Activated T-cell treated with anti-CD3 and anti-CD28 coated beads, Interleukin-2, amount 50 U/mL, for 48 hours (primary cell): ENCODE measurements at regions not wholly inside any gene's neighbourhood (a gene's known extent, or its start where the extent isn't known, plus 50 kb on each side); places are given as distances from the start of the nearest gene placed in this dataset.
"Not testable (repeated sequence)": the region's sequence is repeated elsewhere in the genome, so short reads cannot be mapped to it uniquely, and the experiment has no call there.

Experiments
- DNase-seq, 2 experiments: peaks; one replicate each; pipeline ENCODE4 v3.0.0-alpha.2; 2020

DNA sequence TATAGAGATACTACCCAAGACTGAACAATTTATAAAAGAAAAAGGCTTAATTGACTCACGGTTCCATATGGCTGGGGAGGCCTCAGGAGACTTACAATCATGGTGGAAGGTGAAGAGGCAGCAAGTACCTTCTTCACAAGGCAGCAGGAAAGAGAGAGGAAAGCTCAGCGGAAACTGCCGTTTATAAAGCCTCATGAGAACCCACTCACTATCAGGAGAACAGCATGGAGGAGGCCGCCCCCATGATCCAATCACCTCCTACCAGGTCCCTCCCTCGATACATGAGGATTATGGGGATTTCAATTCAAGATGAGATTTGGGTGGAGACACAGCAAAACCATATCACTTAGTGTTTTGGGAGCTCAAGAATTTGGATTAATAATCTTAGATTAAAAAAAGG is 240.2 kb downstream of the UACA start:
- no peak for DNase-seq

DNA sequence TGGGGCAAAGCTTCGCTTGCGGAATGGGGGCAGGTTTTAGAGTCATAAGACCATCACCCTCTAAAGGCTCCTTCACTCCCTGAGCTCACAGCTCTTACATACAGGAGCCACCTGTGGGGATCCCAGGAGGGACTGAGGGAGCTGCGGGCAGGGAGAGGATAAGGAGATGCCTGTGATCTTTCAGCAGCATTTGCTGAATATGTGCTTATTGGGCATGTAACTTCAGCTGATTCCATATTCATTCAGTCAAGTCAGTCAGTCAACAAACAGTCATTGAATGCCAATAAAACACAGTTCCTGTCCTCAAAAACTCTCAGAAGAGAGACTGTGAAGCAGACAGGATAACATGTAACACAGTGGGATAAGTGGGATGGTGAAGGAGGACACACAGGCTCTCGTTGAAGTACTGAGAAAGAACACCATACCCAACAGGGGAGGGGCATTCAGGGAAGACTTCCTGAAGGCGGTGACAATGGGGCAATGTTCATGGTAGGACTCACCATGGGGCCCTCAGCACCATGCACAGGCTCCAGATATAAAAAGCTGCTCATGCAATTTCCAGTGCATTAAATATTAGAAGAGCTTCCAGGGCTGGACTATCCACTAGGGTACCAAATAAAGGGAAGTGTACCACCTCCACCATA is 240.9 kb downstream of the UACA start:
- DNase-seq, result peak in 1 of 2 experiments; percentile 5

DNA sequence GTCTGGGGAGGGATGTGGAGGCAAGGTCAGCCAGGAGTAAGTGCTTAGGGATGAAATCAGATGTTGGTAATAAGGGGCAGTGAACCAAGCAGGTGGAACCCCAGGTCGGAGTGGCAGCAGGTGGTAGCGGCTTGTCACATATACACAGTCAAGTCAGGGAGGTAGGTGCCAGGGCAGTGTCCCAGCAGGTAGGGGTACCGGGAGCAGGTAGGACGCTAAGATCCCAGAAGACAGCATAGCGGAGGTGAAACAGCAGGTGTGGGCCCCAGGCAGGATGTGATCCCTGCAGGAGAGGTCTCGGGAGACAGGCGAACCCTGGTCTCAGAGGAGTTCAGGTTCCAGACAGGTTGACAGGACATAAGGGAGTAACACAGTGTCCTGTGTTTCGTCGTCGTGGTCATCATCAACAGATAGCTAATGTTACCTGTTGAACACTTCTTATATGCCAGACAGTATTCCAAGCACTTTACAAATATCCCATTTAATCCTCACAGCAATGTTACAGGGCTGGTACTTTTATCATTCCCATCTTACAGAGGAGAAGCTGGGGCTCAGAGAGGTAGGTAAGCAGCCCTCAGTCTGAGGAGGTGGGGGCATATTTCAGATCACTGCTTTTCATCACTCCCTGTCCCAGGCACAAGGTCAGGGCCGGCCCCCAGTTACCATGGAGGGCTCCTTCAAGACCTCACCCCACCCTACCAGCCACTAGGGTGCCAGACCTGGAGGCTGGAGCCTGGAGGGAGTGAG is 241.6 kb downstream of the UACA start:
- DNase-seq, result peak in 1 of 2 experiments; percentile 8

DNA sequence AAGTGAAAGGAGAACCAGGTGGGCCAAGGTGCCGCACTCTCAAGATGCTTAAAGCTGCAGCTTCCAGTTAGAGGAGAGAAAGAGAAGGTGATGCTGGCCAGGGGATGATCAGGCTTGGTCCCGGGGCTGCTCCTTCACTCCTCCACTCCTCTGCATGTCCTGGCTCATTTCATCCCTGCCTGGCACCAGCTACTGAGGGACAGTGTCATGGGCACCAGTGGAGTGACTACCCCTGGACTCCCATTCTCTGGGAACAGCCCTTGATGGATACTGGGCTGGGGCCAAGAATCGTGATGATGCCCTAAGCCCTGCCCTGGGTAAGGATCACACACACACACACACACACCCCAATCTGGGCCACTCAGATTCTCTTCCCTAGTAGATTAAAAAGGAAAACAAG is 243.7 kb downstream of the UACA start:
- DNase-seq, result no peak

DNA sequence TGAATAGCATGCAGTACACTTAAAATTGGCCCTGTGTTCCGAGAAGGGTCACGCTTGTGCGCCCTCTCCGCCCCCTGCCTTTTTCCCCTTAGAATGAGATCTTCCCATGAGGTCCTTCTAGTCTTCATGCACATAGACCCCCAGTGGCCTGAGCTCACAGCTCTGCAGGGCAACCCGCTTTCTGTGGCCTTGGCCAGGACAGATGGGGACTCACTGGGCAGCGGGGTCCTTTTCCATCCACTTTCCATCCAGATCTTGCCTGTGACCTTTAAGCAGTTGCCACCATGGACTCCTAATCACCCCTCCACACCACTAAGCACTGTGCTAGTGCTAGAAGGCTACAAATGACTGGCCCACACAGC is 244.4 kb downstream of the UACA start:
- no peak for DNase-seq

DNA sequence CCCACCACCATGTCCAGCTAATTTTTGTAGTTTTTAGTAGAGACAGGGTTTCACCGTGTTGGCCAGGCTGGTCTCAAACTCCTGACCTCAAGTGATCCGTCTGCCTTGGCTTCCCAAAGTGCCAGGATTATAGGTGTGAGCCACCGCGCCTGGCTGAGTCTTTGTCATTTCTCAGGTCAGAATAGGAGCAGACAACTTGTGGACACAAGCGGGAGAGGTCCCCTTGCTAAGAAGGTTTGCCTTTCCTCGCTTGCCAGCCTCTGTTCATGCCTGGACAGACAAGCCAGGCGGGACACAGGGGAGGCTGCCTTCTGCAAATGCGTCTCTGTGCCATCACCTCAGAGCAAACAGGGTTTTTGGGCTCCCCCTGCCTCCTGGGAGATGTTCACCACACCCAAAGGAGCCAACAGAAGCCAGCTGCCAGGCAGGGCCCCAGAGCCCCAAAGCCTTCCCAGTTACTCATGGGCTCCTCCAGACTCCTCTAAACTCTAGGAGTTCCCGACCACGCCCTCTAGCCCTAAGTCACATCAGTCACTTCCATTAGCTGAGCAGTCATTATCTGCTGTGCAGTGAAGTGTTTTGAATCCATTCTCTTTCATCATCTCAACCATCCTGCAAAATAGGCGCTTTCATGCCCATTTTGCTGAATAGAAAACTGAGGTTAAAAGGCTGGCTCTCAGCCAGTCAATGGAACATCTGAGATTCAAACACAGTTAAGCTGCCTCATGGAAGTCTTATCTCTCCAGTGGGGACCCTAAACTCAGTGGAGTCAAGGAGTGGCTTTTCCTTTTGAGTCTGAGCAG is 245.0 kb downstream of the UACA start:
- no peak for DNase-seq

DNA sequence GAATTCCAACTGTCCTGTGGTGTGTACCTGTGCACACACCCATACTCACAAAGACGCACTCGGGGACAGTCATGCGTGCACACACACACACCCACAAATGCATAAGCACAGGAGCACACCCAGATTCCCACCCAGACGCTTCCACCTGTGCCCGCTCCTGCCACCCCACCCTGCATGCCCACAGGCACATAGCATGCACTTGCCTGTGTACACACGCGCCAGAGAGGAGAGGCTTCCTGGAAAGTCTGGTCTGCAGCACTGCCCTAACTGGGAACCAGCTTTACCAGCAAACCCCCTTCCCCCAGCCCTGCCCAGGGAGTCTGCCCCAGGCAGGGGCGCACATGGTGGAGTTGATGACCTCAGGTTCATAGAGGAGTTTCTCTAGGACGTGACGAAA is 246.2 kb downstream of the UACA start:
- no peak for DNase-seq

DNA sequence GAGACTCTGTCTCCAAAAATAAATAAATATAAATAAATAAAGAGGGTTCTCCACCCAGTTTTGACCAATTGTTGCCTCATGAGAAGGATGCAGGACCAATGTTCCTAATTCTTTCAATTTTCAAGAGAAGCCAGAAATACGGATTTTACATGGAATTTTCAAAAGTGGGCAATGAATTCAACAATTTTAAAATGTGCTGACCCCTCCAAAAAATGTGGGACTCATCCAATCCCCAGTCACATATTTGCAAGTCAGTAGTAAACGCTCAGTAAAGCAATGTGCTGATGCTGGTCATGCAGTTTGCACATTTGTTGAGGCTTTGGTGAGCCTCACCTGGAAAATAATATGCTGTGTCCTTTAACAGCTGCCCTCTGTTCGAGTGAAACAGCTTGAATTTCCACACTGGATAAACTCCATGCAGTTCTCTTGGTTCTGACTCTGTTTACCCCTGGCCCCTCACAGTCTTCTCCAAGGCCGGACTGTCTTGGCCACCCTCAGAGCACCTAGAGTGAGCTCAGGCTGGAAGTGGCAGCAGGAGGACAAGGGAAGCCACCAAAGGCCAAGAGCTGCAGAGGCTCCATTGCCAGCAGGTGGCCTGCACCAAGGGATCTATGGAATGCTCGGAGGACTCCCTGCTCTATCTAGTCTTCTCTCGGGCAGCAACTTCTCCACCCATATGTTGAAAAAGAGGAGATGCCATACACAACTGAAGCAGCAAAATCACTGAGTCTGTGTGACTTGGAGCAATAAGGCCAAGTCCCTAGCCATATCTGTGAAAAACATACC is 246.8 kb downstream of the UACA start:
- DNase-seq, result no peak

DNA sequence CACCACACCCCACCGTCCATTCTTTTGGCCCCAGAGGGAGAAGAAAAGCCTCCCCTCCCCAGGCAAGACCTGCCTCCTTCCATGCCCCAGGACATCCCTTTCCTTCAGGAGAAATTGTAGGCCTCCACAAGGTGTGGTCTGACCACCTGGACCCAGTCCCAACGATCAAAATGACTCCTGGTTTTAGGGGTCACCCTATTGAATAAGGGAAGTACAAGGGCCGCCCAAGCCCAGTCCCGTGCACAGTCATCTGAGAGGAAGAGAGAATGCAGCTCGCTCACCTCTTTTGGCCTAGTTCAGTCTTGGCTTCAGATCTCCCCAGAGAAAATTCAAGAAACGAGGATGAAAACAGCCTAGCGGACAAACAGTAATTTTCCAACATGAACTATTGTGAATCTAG is 249.1 kb downstream of the UACA start:
- no peak for DNase-seq

DNA sequence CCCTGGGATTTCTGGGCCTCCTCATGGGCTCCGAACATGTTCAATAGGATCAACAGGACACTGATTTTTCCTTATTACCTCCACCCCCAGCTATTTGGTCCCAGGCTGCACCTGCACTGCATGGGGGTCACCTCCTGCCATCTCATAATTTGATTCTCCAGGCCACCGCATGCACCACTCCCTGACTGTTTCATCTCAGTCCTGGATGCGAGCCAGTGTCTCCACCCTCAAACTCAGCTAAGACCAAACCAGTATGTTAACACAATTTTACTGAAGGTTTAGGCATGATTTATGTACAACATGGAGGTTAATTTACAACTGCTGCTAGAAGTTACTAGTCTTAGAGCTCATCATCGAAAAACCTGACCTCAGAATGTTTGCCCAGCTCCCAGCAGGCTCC is 249.5 kb downstream of the UACA start:
- no peak for DNase-seq

DNA sequence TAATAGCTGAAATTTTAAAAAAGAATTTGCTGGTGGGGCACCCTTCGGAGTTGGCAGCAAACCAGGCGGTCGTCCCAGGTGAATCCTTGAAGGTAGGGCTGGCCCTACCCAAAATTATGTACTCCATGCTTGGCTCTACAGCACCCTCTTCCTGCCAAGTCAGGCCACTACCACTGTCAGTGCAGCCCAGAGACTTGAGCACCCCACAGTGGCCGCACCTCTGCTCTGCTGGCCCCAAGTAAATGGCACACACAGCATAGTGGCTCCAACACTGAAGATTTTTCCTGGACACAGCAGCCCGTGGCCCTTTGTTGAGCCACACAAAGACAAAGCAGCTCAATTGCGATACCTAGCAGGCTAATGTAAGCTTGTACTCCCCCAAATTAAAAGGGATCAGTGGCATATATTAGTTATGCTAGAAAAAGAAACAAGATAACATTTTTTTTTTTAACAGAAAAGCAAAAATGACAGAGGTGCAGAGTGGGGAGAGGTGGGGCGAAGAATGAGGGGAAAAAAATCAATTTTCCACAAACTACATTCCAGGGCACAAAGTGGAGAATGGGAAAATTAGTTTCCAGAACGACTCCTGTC is 250.5 kb downstream of the UACA start:
- DNase-seq, result peak; percentile 81 to 84

DNA sequence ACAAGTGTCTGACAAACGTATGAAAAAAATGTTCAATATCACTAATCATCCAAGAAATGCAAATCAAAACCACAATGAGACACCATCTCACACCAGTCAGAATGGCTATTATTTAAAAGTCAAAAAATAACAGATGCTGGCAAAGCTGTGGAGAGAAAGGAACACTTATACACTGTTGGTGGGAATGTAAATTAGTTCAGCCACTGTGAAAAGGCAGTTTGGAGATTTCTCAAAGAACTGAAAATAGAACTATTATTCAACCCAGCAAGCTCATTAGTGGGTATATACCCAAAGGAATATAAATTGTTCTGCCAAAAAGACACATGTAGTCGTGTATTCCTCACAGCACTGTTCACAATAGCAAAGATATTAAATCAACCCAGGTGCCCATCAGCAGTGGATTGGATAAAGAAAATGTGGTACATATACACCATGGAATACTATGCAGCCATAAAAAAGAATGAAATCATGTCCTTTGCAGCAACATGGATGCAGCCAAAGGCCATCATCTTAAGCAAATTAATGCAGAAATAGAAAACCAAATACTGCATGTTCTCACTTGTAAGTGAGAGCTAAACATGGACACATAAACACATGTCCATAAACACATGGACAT is 251.3 kb downstream of the UACA start:
- DNase-seq, result not testable (repeated sequence)

DNA sequence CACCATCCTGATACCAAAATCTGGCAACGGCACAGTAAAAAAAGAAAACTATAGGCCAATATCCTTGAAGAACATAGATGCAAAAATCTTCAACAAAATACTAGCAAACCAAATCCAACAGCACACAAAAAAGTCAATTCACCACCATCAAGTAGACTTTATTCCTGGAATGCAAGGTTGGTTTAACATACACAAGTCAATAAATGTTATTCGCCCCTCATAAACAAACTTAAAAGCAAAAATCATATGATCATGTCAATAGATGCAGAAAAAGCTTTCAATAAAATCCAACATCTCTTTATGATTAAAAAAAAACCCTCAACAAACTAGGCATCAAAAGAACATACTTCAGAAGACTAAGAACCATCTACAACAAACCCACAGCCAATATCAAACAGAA is 252.9 kb downstream of the UACA start:
- DNase-seq, result no peak

DNA sequence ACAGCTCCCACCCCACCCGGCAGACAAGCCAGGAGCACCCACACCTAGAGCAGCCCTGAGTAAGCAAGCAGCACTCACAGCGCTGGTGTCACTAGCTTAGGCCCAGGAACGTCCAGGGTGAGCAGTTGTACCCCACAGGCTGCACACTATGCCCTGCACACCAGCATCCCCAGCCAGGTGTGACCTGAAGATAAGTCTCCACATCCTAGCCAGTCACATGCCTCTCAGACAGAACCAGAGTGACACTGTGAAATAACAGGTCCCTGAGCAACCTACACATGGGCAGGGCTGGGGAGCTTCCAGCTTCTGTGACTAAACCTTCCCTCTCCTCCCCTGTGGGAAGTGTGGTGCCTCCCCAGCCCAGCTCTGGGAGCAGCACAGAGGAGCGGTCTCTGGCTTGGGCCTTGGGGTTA is 253.6 kb downstream of the UACA start:
- no peak for DNase-seq

DNA sequence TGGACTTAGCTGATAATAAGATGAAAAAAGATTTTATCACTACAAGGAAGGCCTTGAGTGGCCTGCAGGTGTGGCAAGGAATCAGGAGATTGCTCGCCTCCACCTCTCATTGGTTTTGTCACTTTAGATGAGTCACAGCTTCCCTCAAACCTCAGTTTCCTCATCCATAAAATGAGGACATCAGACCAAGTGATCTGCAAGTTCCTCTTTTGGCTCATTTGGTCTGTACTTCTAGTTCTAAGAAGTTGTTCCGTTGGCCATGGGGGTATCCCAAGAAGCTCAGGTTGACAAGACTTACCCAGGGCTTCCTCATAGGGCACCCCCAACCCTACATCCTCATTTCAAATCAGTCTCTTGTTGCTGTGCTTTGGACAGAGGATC is 254.1 kb downstream of the UACA start:
- peak in 1 of 2 experiments; percentile 33 for DNase-seq

DNA sequence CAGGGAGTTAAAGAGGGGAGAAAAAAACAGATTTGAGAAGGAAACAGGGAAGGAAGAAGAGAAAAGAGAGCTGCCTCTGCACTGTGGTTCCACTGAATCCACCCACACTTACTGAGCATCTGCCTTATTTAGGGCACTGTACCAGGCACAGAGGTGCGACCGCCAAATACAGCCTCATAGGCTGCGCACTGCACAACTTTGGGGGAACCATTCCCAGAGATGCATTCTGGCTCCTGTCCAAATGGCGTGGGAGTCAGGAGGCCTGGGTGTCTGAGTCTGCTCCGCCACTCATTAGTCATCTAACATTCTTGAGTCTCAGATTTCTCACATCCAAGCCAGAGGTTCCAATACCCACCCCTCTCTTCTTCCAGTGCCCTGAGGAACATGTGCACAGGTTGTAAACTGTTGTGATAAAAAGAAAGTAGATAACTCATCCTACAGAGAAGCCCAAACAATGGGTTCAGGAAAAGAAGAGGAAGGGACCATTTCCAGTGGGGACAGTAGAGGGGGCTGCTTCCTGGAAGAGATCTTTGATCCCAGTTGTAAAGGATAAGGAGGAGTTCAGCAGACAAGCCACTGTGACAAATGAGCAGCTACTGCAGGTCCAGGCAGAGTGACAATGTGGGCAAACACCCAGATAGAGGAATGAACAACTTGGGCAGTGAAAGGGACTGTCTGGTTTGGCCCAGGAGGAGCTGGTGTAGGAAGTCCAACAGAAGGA is 254.6 kb downstream of the UACA start:
- peak; percentile 75 for DNase-seq

DNA sequence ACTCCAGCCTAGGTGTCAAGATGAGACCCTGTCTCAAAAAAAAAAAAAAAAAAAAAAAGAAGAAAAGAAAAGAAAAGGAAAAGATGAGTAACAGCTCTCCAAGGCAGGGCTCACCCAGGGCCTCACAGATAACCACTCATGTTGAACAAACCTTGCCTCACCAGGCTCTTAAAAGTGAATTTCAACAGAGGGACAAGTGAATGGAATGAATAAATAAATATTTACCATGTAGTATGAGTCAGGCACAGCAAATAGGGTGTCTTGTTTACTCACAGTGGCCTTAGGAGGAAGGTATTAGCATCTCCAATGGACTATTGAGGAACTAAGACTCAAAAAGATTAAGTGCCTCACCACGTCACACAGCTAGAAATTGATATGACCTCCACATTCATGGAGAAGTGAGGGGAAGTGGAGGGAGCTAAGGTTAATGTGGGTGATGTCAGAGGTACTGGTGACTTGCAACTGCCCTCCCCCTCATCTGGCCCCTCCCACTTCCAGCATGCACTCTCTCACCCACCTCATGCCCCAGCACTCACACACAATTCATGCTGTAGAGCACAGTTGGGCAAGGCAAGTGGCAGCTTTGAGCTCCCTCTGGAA is 255.5 kb downstream of the UACA start:
- peak; percentile 53 to 66 for DNase-seq

DNA sequence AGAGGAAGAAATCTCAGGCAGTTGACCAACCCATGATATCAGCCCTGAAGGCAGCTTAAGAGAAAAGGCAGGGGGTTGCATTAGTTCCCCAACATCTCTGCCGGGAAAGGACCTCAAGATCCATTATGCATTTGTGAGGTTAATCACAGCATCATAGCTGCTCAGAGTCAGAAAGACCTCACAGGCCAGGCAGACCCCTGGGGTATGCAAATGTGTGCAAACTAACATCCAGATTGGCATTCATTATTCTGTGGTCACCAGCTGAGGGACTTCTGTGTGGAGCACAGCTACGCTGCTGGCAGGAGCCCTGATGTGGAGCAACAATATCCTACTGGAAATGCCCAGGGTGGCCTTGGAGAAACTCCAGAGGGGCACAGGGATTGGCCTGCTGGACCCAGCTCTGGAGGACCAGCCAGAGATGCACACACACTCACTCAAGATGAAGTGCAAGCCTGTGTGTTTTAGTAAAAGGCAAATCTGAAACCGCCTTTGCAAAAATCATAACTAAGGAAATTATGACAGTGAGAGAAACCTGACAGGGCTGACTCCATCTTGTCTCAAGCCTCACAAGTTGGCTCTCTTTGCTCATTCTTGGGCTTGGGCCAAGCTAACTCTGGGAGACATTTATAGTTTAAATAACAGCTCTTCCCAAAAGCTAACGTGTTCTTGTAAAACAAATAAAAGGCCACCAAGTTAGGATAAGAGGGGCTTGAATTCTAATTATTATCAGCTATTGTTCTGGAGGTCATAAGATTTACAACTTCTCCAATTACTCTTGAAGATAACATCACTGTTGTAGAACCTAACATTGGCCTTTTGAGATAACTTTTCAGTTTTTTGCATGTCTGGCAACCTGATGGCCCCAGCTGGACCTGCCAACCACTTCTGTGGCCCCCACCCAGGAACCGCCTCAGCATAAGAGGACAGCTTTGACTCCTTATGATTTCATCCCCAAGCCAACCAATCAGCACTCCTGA is 257.1 kb downstream of the UACA start:
- DNase-seq, result peak; percentile 33 to 40

DNA sequence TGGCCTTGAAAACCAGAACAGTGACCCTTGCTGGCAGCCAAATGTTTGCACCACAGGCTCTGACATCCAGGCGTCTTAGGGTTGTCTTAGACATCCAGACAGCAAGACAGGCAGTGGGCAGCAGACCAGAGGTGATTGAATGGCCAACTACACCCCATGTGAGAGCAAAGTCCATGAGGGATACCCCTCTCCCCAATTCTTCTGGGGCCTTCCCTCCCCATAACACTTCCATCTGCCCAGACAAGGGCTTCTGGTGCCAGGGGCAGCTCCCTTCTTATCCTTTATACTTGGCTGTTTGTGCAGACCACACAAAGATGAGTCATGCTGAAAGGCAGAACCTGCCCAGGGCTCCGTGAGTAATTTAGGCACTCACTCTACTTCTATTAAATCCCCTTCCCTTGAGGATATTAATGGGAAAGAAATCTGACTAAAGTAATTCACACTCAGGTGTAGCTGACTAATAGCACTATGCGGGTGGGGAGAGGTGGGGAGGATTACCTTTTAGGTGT is 257.9 kb downstream of the UACA start:
- peak; percentile 59 to 68 for DNase-seq

DNA sequence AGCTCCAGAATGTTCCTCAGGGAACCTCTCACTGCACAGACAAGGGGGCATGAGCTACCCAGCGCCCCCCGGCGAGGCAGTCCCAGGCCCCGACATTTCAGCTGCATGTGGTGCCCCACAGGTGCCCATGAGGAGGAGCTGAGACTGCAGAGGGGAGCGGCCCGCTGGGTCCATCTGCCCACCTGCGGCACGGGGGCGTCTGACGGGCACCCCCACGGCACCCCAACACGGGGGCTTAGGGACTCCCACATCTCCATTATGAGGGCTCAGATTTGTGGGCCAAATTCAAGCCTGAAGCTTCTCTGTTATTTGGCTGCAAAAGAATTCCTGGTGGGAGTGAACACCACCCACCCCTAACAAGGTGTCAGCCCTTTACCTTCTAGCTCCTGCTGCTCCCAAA is 258.4 kb downstream of the UACA start:
- DNase-seq, result no peak
